ENCODE measurements at regions not wholly inside any gene's neighbourhood (a gene's known extent, or its start where the extent isn't known, plus 50 kb on each side); places are given as distances from the start of the nearest gene placed in this dataset.
"Not testable (repeated sequence)": the region's sequence is repeated elsewhere in the genome, so short reads cannot be mapped to it uniquely, and the experiment has no call there.

GRCh38 chr1:196002296-196002695 lies 605.9 kb downstream of the KCNT2 start:
- DNase-seq (ENCODE audit: low spot score): not testable (repeated sequence)

- DNase-seq (ENCODE audit: low spot score): no peak
Measured at GRCh38 chr1:196001188-196001587, 607.1 kb downstream of the KCNT2 start.

GRCh38 chr1:195999022-195999421 lies 609.2 kb downstream of the KCNT2 start:
- DNase-seq (ENCODE audit: low spot score): no peak

GRCh38 chr1:195981448-195982139 lies 626.6 kb downstream of the KCNT2 start:
- no peak for DNase-seq (ENCODE audit: low spot score)

GRCh38 chr1:195979646-195980045 lies 628.6 kb downstream of the KCNT2 start:
- DNase-seq (ENCODE audit: low spot score): no peak

GRCh38 chr1:195973311-195973904 lies 634.8 kb downstream of the KCNT2 start:
- DNase-seq (ENCODE audit: low spot score): no peak

- DNase-seq (ENCODE audit: low spot score): no peak
Measured at GRCh38 chr1:195971589-195971988, 636.7 kb downstream of the KCNT2 start.

- DNase-seq (ENCODE audit: low spot score): no peak
Measured at GRCh38 chr1:195970209-195970608, 638.0 kb downstream of the KCNT2 start.

- no peak for DNase-seq (ENCODE audit: low spot score)
Measured at GRCh38 chr1:195965475-195965874, 642.8 kb downstream of the KCNT2 start.

- no peak for DNase-seq (ENCODE audit: low spot score)
Measured at GRCh38 chr1:195965036-195965435, 643.2 kb downstream of the KCNT2 start.

GRCh38 chr1:195964516-195964915 lies 643.7 kb downstream of the KCNT2 start:
- no peak for DNase-seq (ENCODE audit: low spot score)

GRCh38 chr1:195962051-195962450 lies 646.2 kb downstream of the KCNT2 start:
- DNase-seq (ENCODE audit: low spot score): no peak

GRCh38 chr1:195960580-195960979 lies 647.7 kb downstream of the KCNT2 start:
- no peak for DNase-seq (ENCODE audit: low spot score)

GRCh38 chr1:195958131-195958530 lies 650.1 kb downstream of the KCNT2 start:
- no peak for DNase-seq (ENCODE audit: low spot score)

- DNase-seq (ENCODE audit: low spot score): no peak
Measured at GRCh38 chr1:195956845-195957244, 651.4 kb downstream of the KCNT2 start.

GRCh38 chr1:195954848-195955247 lies 653.4 kb downstream of the KCNT2 start:
- DNase-seq (ENCODE audit: low spot score): no peak

GRCh38 chr1:195951313-195951712 lies 656.9 kb downstream of the KCNT2 start:
- no peak for DNase-seq (ENCODE audit: low spot score)

- no peak for DNase-seq (ENCODE audit: low spot score)
Measured at GRCh38 chr1:195948123-195948895, 659.9 kb downstream of the KCNT2 start.

- no peak for DNase-seq (ENCODE audit: low spot score)
Measured at GRCh38 chr1:195946500-195946899, 661.7 kb downstream of the KCNT2 start.

GRCh38 chr1:195941795-195942194 lies 666.4 kb downstream of the KCNT2 start:
- no peak for DNase-seq (ENCODE audit: low spot score)

GRCh38 chr1:195941314-195941713 lies 666.9 kb downstream of the KCNT2 start:
- DNase-seq (ENCODE audit: low spot score): no peak

GRCh38 chr1:195939844-195940243 lies 668.4 kb downstream of the KCNT2 start:
- DNase-seq (ENCODE audit: low spot score): no peak
